ENCODE measurements at regions not wholly inside any gene's neighbourhood (a gene's known extent, or its start where the extent isn't known, plus 50 kb on each side); places are given as distances from the start of the nearest gene placed in this dataset.

DNA sequence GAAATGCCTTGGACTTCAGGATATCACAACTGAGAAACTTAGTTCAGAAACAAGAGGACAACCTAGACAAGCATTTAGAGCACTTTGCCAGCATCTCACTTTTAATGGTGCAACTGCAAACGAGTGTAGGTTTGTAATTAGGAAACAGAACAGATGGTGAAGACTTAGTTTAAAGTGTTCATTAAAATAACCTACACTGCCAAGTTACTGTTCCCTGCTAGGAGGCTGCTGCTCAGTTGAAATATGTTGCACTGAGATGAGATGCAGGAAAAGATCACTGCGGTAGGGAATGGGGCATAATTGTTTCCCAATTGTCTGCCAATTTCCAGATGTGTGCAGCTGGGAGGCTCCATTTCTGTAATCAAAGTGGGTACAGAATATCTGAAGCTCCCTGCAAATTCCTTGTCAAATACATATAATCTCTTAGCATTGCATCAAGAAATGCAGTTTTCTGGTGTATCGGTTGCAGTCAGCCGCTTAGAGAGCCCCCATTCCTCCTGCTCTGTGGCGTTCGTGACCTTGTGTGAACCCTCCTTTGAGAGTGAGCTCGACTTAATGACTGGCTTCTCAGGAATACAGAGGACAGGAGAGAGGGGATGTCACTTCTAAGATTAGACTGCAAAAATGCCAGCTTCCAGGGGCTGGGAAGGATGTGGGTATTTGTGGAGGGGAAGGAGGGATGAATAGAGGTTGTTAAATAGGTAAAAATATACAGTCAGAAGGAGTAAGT lies 448.9 kb downstream of the MED10 start:
- Histone ChIP-seq H3K9me3 (no peaks in the 10 kb centered on the region), H3K36me3 (no peaks in the 10 kb centered on the region), H3K27me3 (no peaks in the 10 kb centered on the region), H3K4me1 (no peaks in the 10 kb centered on the region), H3K4me3 (replicated peaks in 1 of 3) (no peak overlapping the region), H3K27ac (no peak overlapping the region)
- intact Hi-C loops (cut with DNase I): no loop called here
- TF ChIP-seq POLR2A (IDR thresholded peaks at IDR 0.05): no peak
- TF ChIP-seq, protein P1, sequence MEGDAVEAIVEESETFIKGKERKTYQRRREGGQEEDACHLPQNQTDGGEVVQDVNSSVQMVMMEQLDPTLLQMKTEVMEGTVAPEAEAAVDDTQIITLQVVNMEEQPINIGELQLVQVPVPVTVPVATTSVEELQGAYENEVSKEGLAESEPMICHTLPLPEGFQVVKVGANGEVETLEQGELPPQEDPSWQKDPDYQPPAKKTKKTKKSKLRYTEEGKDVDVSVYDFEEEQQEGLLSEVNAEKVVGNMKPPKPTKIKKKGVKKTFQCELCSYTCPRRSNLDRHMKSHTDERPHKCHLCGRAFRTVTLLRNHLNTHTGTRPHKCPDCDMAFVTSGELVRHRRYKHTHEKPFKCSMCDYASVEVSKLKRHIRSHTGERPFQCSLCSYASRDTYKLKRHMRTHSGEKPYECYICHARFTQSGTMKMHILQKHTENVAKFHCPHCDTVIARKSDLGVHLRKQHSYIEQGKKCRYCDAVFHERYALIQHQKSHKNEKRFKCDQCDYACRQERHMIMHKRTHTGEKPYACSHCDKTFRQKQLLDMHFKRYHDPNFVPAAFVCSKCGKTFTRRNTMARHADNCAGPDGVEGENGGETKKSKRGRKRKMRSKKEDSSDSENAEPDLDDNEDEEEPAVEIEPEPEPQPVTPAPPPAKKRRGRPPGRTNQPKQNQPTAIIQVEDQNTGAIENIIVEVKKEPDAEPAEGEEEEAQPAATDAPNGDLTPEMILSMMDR (IDR thresholded peaks at IDR 0.05): no peak
- 56 to 60% methylated on average over 7 of the region's 7 CpGs for WGBS, 2 donors
- no peak for DNase-seq

DNA sequence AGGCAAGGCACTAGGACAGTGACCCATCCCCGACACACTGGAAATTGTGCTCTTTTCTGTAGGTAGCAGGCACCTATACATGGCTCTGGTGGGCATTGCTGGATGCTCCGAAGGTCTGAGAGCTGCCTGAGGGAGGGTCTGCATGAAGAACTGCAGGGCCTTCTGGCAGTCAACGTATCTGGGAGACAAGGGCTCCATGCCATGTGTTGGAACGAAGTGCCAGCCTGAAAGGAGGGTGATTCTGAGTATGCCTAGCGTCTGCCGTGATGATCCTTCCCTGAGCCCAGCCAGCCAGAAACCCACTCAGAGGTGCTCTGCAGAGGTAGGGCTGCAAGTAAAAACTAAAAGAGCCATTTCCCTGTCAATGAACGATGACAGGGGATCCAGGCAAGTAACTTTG lies 453.2 kb downstream of the MED10 start:
- no peaks in the 10 kb centered on the region for H3K9me3 ChIP-seq
- no peaks in the 10 kb centered on the region for H3K36me3 ChIP-seq
- TF ChIP-seq, protein P1 (IDR thresholded peaks at IDR 0.05): no peak
- TF ChIP-seq POLR2A (IDR thresholded peaks at IDR 0.05): no peak
- no peak overlapping the region for H3K4me3 ChIP-seq (replicated peaks in 1 of 3)
- H3K27me3 ChIP-seq: no peaks in the 10 kb centered on the region
- H3K4me1 ChIP-seq: no peaks in the 10 kb centered on the region
- WGBS, 2 donors: 85 to 87% methylated on average over 7 of the region's 7 CpGs
- DNase-seq: no peak
- no peak overlapping the region for H3K27ac ChIP-seq
- intact Hi-C loops (cut with DNase I): no loop called here

DNA sequence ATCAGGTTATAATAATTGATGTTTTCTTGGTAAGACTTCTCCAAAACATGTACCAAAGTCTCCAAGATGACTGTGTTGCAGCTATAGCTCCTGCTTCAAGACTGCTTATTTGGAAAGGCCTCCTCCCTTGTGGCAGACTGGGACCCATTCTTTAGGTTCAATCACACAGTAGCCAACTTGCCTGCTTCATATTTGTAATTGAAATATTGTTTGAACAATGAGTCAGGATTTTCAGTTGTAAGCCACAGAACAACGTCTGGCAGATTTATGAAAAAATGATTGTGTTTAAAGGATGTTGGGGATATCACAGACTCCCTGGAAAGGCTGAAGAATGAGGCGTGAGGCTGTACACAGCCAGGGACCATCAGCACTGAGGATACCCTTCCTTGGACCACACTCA lies 458.9 kb downstream of the MED10 start:
- Histone ChIP-seq H3K27ac (no peak overlapping the region), H3K4me1 (no peaks in the 10 kb centered on the region), H3K27me3 (no peaks in the 10 kb centered on the region), H3K4me3 (replicated peaks in 1 of 3) (no peak overlapping the region), H3K36me3 (no peaks in the 10 kb centered on the region), H3K9me3 (no peaks in the 10 kb centered on the region)
- DNase-seq: no peak
- TF ChIP-seq, protein P1 (IDR thresholded peaks at IDR 0.05): no peak
- no peak for TF ChIP-seq POLR2A (IDR thresholded peaks at IDR 0.05)
- intact Hi-C loops (cut with DNase I): no loop called here
- WGBS, 2 donors: 71 to 80% methylated on average over 2 of the region's 2 CpGs

DNA sequence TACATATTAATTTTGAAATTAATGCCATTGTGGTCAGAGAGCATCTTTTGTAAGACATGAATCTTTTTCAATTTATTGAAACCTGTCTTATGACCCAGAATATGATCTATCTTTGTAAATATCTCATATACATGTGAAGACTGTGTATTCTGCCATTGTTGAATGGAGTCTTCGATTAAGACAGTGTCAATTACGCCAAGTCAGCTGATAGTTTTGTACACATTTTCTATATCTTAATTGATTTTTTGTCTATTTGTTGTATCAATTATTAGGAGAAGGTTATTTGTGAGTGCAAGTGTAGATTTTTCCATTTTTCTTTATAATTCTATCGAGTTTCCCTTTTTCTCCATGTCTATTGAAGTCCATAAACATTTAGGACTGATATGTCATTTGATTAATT lies 471.6 kb downstream of the MED10 start:
- Histone ChIP-seq H3K27me3 (no peaks in the 10 kb centered on the region), H3K9me3 (no peaks in the 10 kb centered on the region), H3K27ac (no peak overlapping the region), H3K36me3 (no peaks in the 10 kb centered on the region), H3K4me3 (replicated peaks in 1 of 3) (no peak overlapping the region), H3K4me1 (no peaks in the 10 kb centered on the region)
- WGBS, 2 donors: 86 to 91% methylated on average over 3 of the region's 3 CpGs
- no peak for DNase-seq
- intact Hi-C loops (cut with DNase I): no loop called here
- TF ChIP-seq, protein P1 (IDR thresholded peaks at IDR 0.05): no peak

DNA sequence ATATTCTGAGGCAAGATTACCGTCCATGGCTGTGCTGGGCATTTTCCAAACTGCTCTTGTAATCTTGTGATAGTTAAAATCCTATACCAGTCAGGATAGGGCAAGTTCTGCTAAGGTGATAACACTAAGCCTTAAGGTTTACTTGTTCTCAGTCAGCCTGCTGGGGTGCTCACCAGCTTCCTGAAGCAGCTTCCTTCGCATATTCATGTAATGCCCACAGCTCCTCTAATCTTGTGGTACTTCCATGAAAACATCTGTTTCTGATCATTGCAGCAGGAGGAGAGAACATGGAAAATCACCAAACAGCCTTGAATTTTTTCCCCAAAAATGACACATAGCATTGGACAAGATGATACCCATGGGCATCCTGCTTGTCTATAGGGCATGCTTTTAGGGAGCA lies 473.2 kb downstream of the MED10 start:
- Histone ChIP-seq H3K27me3 (no peaks in the 10 kb centered on the region), H3K9me3 (no peaks in the 10 kb centered on the region), H3K36me3 (no peaks in the 10 kb centered on the region), H3K27ac (no peak overlapping the region), H3K4me1 (no peaks in the 10 kb centered on the region), H3K4me3 (replicated peaks in 1 of 3) (no peak overlapping the region)
- intact Hi-C loops (cut with DNase I): no loop called here
- 60 to 88% methylated on average over 2 of the region's 2 CpGs for WGBS, 2 donors
- TF ChIP-seq, protein P1 (IDR thresholded peaks at IDR 0.05): no peak
- no peak for TF ChIP-seq POLR2A (IDR thresholded peaks at IDR 0.05)
- no peak for DNase-seq

Measured in thyroid gland (tissue), 4 donors.